SKM-1 (cell line): ENCODE measurements at regions not wholly inside any gene's neighbourhood (a gene's known extent, or its start where the extent isn't known, plus 50 kb on each side); places are given as distances from the start of the nearest gene placed in this dataset.
"Not testable (repeated sequence)": the region's sequence is repeated elsewhere in the genome, so short reads cannot be mapped to it uniquely, and the experiment has no call there.

ENCODE experiments used
- DNase-seq: peaks from one replicate; lab custom pipeline; 2025; ENCODE audit not compliant: unreplicated experiment; lab: John Stamatoyannopoulos, UW

DNA sequence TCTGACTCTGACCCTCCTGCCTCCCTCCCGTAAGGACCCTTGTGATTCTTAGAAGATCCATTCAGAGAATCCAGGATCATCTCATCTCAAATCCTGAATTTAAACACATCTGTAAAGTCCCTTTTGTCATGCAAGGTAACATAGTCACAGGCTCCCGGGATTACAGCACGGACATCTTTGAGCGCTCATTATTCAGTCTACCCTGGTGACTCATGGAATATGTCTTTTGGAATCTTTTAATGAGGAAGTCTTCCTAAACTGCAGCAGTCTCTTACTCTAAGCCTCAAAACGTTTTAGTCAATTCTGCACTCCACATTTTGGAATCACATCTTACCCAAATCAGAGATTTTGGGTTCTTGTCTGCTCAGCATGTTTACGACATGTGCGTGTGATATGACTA is 198.5 kb upstream of the IRF2BP2 start:
- DNase-seq: not testable (repeated sequence)

DNA sequence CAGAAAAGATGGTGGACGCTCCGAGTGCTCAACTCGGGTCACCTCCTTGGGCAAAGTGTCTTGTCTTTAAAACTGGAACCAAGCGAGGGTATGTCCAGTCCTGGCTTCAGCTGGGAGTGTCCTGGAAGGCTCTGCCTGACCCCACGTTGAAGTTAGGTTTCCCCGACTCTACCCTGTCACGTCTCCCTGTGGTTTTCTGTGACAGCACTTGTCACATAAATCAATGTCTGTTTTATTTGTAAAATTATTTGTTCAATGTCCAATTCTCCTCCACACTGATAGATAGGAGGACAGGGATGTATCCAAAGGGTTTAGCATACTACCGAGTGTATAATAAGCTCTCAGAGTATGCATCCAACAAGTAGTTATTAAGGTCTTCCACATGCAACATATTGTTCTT is 197.7 kb upstream of the IRF2BP2 start:
- not testable (repeated sequence) for DNase-seq

DNA sequence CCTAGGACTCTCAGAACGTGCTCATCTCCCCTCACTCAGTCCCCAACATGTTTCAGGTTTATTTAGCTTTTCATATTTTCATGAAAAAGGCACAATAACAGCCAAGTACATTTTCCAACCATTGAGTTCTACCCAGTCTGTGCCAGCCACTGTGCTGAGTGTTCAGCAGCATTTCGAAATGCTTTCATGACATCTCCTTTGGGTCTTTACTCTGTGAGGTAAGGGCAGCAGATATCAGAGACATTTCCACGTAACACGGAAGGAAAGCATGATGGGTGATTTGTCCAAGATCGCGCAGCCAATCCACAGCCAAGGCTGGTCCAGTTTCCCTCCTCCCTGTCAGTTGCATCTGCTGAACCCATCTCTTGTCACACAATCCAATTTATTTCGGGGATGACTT is 192.6 kb upstream of the IRF2BP2 start:
- DNase-seq: not testable (repeated sequence)

DNA sequence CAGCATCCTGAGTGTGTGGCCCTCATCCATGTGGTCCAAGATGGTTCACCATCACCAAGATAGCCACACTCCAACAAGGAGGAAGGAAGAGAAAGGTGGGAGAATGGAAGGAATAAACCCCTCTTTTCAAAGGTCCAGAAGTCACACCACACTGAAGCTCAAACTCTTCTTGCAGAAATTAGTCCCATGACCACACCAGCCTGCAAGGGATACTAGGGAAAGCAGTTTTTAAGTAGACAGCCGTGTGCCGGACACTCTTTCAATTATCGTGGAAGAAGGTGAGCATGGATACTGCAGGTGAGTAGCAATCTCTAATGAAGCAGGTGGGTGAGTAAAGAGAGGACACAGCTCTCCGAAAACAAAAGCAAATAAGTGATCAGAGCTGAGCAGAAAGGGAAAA is 191.7 kb upstream of the IRF2BP2 start:
- not testable (repeated sequence) for DNase-seq

DNA sequence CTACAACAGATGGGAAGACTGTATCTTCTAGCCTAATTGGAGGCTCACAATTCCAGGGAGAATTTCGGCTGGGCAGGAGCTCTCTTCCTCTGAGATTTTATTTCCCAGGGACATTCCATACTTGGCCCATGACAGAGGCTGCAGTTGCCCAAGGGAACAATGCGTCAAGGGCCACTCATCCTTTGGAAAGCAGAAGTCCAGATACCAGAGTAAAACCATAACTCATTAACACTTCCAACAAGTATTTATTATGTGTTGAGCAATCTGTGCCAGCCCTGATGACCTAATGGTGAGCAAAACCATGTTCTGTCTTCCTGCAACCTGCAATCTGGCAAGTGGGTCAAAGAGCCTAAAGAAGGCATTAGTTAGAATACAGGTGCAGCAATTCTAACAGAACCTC is 191.2 kb upstream of the IRF2BP2 start:
- not testable (repeated sequence) for DNase-seq

DNA sequence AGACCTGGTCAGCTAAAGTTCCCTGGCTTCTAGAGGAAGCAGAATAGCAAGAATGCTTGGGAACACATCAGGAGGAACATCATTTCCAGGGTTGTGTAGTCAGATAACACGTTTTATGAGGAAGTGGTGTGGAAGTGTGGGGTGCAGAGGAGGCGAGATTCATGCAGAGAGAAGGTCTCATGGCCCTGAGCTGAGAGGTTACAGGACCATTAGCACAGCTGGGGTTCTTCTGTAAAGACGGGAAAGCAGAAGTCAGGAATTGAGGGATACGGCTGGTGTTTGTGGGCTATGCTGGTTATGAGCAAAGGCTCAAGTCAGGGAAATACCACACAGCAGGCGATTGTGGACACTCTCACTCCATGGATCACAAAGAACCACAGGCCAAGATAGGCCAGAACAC is 190.6 kb upstream of the IRF2BP2 start:
- DNase-seq: not testable (repeated sequence)

DNA sequence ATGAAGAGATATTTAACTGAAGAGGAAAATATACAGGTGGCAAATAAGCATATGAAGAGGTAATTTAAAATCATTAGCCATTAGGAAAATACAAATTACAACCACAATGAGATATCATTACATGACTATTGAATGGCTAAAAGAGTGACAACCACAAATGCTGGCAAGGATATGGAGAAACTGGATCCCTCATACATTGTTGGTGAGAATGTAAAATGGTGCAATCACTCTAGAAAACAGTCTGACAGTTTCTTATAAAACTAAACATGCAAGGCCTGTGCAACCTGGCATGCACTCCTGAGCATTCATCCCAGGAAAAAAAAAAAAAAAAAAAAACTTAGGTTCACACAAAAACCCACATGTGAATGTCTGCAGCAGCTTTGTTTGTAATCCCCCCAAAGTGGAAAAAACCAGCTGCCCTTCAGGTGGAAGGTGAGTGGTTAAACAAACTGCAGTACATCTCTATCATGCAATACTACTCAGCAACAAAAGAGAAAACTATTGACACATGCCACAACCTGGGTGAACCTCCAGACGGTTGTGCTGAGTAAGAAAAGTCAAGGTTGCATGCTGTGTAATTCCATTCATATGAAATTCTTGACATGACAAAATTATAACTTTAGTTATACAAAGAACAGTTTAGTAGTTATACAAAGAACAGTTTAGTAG is 189.2 kb upstream of the IRF2BP2 start:
- DNase-seq: not testable (repeated sequence)

DNA sequence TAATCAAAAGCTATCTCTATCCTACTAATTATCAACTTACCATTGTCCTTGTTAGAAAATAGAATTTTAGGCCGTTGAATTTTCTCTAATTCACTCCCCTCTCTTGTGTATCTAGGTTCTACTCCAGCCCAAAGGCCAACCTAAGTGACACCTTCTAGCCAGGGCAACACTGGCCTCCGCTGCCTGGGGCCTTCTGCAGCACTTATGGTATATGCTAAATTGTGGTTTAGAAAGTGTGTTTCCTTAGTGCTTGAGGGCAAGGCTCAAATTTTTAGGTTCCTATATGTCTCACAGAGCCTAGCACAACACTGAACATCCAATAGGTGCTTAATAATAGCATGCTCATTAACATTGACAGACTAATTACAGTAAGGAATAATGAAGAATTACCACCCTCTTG is 187.2 kb upstream of the IRF2BP2 start:
- not testable (repeated sequence) for DNase-seq

DNA sequence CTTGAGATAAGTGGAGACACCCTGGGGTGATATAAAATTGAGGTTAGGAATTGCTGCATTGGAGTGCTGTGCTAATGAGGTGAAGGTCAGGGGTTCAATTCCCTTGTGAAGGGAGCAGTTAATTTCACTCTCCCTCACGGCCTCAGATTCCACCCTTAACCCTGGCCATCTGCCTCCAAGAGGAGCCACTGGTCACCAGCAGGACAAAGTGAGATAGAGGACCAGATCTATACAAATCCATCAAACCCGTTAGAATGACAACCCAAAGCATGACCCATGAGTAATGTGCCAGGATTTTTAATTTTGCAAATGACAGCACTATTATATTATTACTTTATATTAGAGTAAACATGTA is 186.4 kb upstream of the IRF2BP2 start:
- DNase-seq: not testable (repeated sequence)

DNA sequence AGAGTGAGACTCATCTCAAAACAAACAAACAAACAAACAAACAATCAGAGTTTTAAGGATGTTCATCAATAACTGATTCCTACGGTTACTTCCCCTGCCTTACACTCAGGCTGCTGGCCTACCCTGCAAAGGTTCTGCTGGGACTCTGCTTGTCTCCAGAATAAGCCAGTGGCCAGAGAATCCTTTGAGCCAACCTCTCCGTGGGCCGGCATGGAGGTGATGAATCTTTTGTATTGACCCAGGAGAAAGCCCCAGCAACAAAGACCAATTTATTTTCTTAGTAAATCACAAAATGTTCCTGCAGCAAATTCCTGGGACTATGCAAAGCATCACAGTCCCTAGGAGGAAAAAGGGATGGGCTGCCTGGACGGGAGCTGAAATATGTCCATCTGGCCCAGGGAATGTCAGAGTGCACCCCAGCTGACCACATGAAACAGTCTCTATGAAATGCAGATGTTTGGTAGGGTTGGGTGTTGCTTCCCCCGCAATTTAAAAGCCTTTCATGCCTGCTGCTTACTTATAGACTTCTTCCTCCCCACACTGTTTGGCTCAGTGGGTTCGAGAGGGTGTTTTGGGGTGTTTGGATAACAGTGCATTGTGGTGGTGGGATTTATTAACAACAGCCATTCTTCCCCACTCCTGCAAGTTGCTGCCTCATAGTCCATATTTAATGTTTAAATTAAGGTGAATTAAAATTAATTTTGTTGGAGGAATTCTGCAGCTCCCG is 185.9 kb upstream of the IRF2BP2 start:
- DNase-seq: not testable (repeated sequence)

DNA sequence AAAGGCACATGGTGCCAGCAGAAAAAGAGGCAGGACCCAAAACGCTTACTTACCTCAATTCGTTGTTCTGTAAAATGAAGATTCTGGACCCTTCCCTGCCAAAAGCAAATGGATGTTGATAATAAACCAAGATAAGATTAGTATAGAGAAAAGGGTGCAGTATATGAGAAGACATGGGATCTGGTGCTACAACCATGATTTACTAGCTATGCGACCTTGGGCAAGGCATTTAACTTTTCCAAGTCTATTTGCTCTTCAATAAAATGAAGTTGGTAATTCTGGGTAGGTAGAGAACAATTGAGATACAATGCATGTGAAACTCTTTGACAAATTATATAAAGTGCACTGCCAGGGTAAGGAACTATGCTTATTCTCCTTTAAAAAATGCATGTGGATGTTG is 185.0 kb upstream of the IRF2BP2 start:
- not testable (repeated sequence) for DNase-seq

DNA sequence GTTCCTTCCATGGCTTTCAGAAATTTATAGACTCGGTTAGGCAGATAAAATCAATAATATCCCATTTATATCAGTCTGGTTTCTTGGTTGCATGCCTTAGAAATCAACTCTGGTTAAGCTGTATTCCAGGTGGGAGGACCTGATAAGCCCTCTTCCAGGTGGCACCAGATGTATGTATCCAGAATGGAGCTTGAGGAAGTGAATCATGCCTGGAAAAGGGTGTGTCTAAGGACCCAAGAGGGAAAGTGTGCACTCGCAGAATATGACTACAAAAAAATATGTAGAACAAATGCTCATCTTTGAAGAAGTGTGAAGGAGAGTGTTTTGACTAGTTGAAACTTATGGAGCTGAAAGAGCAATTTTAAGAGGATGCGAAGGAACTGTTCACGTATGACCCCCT is 184.5 kb upstream of the IRF2BP2 start:
- DNase-seq: not testable (repeated sequence)

DNA sequence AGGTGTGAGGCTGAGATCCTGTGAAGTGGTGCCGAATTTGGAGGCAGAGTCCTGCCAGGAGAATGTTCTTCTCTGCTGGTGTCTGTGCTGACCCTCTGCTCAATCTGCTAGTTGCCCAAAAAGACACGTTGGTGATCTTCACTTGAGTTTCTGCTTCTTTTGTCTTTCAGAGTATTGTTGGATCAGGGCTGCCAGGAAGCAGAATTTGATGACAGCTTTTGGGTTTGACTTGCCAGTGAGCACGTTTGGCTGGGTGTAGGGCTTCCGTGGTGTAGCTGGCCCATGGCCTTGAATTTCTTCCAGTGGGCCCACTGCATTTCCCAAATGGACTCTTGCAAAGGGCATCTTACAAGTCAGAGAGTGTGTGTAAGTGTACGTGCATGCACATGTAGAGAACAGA is 183.9 kb upstream of the IRF2BP2 start:
- DNase-seq: not testable (repeated sequence)

DNA sequence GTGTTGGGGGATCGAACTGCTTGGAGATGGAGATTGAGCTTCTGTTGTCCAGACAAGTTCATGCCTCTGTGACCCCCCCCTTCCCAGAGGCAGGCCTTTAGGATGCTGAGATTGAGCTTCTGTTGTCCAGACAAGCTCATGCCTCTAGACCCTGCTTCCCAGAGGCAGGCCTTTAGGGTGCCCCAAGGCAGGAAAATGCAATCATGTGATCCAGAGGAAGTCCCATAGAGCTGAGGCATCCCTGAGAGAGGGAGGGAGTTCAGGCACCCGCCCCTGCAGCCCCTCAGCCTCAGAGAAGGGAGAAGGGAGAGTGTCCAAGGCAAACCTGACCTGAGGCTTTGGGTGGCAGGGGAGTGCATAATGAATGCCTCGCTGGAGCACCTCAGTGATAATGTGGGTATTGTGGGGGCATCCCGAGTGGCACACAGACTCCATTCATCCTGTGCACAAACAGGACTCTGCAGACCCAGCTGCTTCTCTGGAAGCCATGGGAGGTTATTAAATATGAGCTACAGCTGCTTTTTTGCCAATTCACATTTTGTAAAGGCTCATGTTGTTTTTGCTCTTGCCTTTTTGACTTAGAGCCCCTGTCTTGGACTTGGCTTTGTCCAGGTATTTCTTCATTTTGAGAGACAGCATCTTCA is 182.4 kb upstream of the IRF2BP2 start:
- not testable (repeated sequence) for DNase-seq

DNA sequence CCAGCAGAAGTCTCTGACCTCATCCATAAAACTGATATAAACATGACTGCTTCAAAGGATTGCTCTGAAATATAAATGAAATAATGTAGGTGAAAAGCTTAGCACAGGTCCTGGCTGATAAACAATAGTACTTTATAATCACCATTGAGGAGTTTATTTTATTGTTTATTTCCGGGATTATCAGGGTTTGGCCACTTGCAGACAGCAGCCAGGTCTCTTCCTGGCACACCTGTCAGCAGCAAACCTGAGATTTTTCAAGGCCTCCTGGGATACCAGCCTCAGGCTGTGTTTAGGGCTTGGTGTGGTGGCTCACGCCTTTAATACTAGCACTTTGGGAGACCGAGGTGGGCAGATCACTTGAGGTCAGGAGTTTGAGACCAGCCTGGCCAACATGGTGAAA is 181.6 kb upstream of the IRF2BP2 start:
- not testable (repeated sequence) for DNase-seq

DNA sequence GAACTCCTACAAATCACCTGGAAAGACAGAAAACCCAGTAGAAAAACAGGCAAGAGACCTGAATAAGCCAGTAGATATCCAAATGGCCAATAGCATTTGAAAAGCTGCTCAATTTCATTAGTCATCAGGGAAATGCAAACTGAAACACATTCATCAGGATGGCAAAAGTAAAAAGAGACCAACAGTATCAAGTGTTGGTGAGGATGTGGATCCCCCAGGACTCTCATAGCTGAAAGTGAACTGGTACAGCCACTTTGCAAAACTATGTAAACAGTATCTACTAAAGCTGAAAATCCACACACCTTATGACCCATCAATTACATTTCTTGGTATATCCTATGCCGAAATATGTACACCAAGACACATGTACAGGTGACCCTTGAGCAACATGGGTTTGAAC is 180.4 kb upstream of the IRF2BP2 start:
- not testable (repeated sequence) for DNase-seq

DNA sequence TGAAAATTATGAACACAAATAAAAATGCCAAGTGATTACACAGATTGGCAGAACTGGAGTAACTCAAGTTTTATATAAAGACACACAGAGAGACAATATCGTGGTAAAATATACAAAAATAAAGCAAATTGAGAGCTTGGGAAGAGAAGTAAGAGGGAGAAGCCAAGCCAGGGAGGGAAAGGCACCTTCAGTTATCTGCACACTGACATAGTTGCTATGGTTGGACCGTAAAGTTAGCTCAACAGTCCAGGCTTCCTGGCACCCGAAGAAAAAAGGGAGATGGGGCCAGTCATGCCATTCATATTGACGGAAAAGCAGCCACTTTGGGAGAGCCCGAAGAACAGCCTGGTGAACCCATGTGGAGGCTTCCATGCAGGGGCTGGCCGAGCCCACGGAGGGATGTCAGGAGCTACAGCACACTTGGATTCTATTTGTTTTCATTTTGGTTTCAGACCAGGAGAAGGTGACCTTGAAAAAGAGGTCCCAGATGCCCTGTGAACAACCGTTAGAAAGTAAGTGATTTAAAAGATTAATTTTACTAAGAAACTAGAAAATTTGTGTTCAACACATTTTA is 177.1 kb upstream of the IRF2BP2 start:
- DNase-seq: not testable (repeated sequence)

DNA sequence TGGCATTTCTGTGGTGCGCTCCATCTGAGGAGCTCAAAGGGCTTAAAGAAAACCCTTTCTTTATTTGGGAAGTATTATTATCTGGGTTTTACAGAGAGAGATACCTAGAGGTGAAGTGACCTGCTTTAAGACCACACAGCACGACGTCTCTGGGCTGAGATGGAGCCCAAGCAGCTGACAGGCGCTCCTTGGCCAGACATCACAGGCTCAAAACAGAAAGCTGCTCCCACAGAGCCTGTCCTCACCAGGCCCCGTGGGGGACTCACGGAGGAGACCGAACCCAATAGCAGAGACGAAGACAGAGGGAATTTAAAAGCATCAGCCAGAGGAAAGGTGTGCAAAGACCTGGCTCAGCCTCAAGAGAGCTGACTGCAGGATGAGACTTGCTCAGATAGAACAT is 175.9 kb upstream of the IRF2BP2 start:
- DNase-seq: not testable (repeated sequence)

DNA sequence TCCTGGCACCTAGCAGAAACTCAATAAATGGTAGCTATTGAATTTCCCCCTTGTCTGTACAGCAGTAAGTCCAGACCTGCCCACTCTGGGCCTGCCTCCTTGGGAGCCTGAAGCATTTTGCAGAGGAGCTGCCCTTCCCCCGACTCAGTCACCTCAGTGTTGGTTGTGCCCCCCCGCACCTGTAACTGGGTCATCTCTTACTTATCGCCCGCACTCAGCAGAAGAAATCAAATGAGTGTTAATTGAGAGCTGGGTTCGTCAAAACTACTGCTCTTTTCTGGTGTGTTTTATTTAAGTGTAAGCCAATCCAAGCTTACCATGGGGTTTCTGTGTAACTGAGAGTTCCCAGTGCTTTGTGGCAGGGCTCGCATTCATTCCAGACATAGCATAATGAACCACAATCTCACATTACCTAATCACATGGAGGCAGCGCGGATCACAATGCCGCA is 175.5 kb upstream of the IRF2BP2 start:
- not testable (repeated sequence) for DNase-seq

DNA sequence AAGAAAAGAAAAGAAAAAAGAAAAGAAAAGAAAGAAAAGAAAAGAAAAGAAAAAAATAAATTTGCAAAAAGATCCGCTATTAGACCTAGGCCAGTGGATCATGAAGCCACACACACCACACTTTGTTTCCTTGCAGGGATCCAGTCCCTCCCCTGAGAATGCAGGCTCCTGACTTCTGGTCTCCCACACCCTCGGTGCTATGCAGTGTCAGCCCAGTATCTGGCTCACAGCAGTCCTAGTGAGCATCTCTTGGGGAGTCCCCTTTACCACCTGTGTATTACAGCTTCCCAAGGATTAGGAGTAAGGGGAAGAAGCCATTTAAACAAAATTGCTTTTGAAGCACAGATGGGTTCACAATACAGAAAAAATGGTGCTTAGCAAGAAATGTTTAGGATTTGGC is 174.1 kb upstream of the IRF2BP2 start:
- not testable (repeated sequence) for DNase-seq

DNA sequence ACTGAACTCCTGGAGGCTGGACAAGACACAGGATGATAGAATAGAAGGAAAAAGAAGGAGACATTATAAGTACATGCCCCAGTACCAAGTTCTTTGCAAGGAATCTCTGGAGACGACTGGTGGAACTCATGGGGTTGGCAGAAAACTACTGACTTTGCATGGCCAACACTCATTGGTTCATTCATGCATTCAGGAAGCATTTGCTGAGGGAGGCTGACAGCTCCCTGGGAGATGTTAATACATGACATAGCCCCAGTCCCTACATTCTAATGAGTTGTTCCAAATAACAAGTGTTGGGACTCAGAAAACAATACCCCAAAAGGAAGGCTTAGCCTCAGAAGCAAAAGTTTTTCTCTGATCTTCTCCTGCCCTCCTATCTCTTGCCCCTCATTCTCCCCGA is 172.8 kb upstream of the IRF2BP2 start:
- DNase-seq: no peak
